ENCODE measurements at regions not wholly inside any gene's neighbourhood (a gene's known extent, or its start where the extent isn't known, plus 50 kb on each side); places are given as distances from the start of the nearest gene placed in this dataset.

GRCh38 chr9:22278426-22278825 lies 168.2 kb upstream of the DMRTA1 start:
- Histone ChIP-seq H3K4me3 (ENCODE audit: low read length) (no peak overlapping the region), H3K27me3 (ENCODE audit: insufficient read depth, low read length, poor library complexity, severe bottlenecking) (no peaks in the 10 kb centered on the region), H3K27ac (ENCODE audit: low read depth, low read length) (no peak overlapping the region), H3K36me3 (ENCODE audit: insufficient read depth, low read length) (no peaks in the 10 kb centered on the region), H3K4me1 (ENCODE audit: insufficient read depth, low read length) (no peaks in the 10 kb centered on the region), H3K9me3 (ENCODE audit: low read length) (no peaks in the 10 kb centered on the region)
- POLR2A ChIA-PET = no interaction called here
- Mint-ChIP-seq H3K27me3 (peaks cover 1 to 3% of the 10 kb centered on the region in 2 donors), H3K4me1 (no peaks in the 10 kb centered on the region), H3K36me3 (no peaks in the 10 kb centered on the region), H3K27ac (no peak overlapping the region), H3K9me3 (peaks cover 0 to under 1% (median 0%) of the 10 kb centered on the region in 5 donors), H3K4me3 (no peak overlapping the region)
- no peak for DNase-seq
- CTCF ChIA-PET = no interaction called here

DNA sequence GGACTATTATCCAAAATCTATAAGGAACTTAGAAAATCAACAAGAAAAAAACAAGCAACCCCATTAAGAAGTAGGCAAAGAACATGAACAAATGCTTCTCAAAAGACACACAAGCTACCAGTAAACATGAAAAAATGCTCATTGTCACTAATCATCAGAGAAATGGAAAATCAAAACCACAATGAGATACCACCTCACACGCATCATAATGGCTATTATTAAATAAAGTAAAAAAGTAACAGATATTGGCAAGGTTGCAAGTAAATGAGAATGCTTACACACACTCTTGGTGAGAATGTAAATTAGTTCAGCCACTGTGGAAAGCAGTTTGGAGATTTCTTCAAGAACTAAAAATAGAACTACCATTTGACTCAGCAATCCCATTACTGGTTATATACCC lies 167.0 kb upstream of the DMRTA1 start:
- no peak overlapping the region for H3K27ac ChIP-seq (ENCODE audit: low read depth, low read length)
- H3K27me3 ChIP-seq (ENCODE audit: insufficient read depth, low read length, poor library complexity, severe bottlenecking) = no peaks in the 10 kb centered on the region
- H3K4me1 ChIP-seq (ENCODE audit: insufficient read depth, low read length) = no peaks in the 10 kb centered on the region
- Mint-ChIP-seq H3K27me3 (peaks cover 0 to 3% of the 10 kb centered on the region in 2 donors), H3K27ac (no peak overlapping the region), H3K9me3 (no peaks in the 10 kb centered on the region), H3K36me3 (no peaks in the 10 kb centered on the region), H3K4me3 (no peak overlapping the region), H3K4me1 (no peaks in the 10 kb centered on the region)
- ChIA-PET CTCF (no interaction called here), POLR2A (no interaction called here)
- no peaks in the 10 kb centered on the region for H3K9me3 ChIP-seq (ENCODE audit: low read length)
- DNase-seq = no peak
- no peak overlapping the region for H3K4me3 ChIP-seq (ENCODE audit: low read length)
- H3K36me3 ChIP-seq (ENCODE audit: insufficient read depth, low read length) = no peaks in the 10 kb centered on the region

- H3K27ac Mint-ChIP-seq = no peak overlapping the region
- Histone ChIP-seq H3K4me1 (ENCODE audit: insufficient read depth, low read length) (no peaks in the 10 kb centered on the region), H3K36me3 (ENCODE audit: insufficient read depth, low read length) (no peaks in the 10 kb centered on the region), H3K27me3 (ENCODE audit: insufficient read depth, low read length, poor library complexity, severe bottlenecking) (no peaks in the 10 kb centered on the region), H3K9me3 (ENCODE audit: low read length) (no peaks in the 10 kb centered on the region), H3K27ac (ENCODE audit: low read depth, low read length) (no peak overlapping the region), H3K4me3 (ENCODE audit: low read length) (no peak overlapping the region)
- DNase-seq = no peak
- peaks cover 0 to 3% of the 10 kb centered on the region in 2 donors for H3K27me3 Mint-ChIP-seq
- H3K9me3 Mint-ChIP-seq = no peaks in the 10 kb centered on the region
- H3K36me3 Mint-ChIP-seq = no peaks in the 10 kb centered on the region
- no peak overlapping the region for H3K4me3 Mint-ChIP-seq
- ChIA-PET CTCF (no interaction called here), POLR2A (no interaction called here)
- H3K4me1 Mint-ChIP-seq = no peaks in the 10 kb centered on the region
Observed at GRCh38 chr9:22285066-22285465, 161.6 kb upstream of the DMRTA1 start.

- no peak for DNase-seq
- Mint-ChIP-seq H3K27ac (no peak overlapping the region), H3K27me3 (peaks cover 0 to 3% of the 10 kb centered on the region in 2 donors), H3K4me3 (no peak overlapping the region), H3K36me3 (no peaks in the 10 kb centered on the region), H3K9me3 (no peaks in the 10 kb centered on the region), H3K4me1 (no peaks in the 10 kb centered on the region)
- ChIA-PET CTCF (no interaction called here), POLR2A (no interaction called here)
- no peaks in the 10 kb centered on the region for H3K9me3 ChIP-seq (ENCODE audit: low read length)
- H3K36me3 ChIP-seq (ENCODE audit: insufficient read depth, low read length) = no peaks in the 10 kb centered on the region
- H3K4me1 ChIP-seq (ENCODE audit: insufficient read depth, low read length) = no peaks in the 10 kb centered on the region
- no peaks in the 10 kb centered on the region for H3K27me3 ChIP-seq (ENCODE audit: insufficient read depth, low read length, poor library complexity, severe bottlenecking)
- no peak overlapping the region for H3K4me3 ChIP-seq (ENCODE audit: low read length)
- no peak overlapping the region for H3K27ac ChIP-seq (ENCODE audit: low read depth, low read length)
Observed at GRCh38 chr9:22286661-22287060, 160.0 kb upstream of the DMRTA1 start.

DNA sequence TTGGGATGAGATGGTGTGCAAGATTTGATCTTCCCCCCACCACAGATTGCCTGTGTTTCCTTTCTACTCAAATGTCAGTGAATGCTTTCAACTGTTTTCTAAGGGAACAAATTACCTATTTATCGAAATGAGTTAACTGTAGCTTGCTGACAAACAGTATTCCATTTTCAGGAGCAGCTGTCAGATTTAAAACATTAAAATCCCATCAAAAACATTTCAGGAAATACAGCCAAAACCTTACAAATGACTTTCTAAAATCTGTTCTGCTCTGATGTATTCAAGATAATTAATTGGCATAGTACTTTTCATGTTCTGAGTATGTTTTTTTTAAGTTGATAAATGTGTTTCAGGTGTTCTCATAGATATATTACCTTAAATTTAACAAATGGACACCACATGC lies 158.0 kb upstream of the DMRTA1 start:
- H3K27me3 ChIP-seq (ENCODE audit: insufficient read depth, low read length, poor library complexity, severe bottlenecking) = no peaks in the 10 kb centered on the region
- H3K36me3 Mint-ChIP-seq = no peaks in the 10 kb centered on the region
- H3K4me3 ChIP-seq (ENCODE audit: low read length) = no peak overlapping the region
- H3K4me3 Mint-ChIP-seq = no peak overlapping the region
- no peaks in the 10 kb centered on the region for H3K9me3 ChIP-seq (ENCODE audit: low read length)
- no peak overlapping the region for H3K27ac Mint-ChIP-seq
- peaks cover 0 to 6% of the 10 kb centered on the region in 2 donors for H3K27me3 Mint-ChIP-seq
- peaks cover 0 to 2% (median 0%) of the 10 kb centered on the region in 5 donors for H3K9me3 Mint-ChIP-seq
- H3K36me3 ChIP-seq (ENCODE audit: insufficient read depth, low read length) = no peaks in the 10 kb centered on the region
- DNase-seq = no peak
- no peaks in the 10 kb centered on the region for H3K4me1 Mint-ChIP-seq
- ChIA-PET CTCF (no interaction called here), POLR2A (no interaction called here)
- no peaks in the 10 kb centered on the region for H3K4me1 ChIP-seq (ENCODE audit: insufficient read depth, low read length)
- H3K27ac ChIP-seq (ENCODE audit: low read depth, low read length) = no peak overlapping the region

DNA sequence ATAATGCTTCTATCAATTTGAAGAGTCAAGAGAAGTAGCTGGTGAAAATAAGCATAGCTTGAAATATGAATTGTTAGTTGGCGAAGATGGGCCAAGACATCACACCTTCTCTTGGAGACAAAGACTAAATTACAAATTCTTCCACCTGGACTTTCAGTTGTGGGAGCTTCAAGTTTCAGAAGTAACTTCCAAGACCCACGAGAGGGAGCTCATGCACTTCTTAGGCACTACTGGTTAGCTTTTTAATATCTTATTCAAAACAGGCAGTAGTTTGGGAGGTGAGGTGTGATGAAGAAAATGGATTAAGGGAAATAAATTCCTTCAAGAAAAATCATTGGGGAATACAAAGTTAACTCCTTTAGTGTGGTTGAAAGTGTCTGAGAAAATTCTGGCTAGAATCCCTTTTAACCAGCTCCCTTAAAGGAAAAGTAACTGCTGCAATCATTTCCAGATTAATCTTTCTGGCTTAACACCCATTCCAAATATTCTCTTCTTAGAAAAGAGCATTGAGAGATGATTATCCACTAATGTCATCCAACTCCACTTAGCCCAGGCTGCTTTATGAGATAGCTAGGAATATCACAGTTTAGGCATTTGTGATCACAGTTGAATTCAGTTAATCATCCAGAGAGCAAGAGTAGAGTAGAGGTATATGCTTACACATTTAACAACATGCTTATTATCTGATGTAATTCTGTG lies 139.5 kb upstream of the DMRTA1 start:
- DNase-seq = no peak
- Mint-ChIP-seq H3K36me3 (no peaks in the 10 kb centered on the region), H3K4me1 (no peaks in the 10 kb centered on the region), H3K4me3 (no peak overlapping the region), H3K27me3 (peaks cover 4 to 14% of the 10 kb centered on the region in 2 donors), H3K27ac (no peak overlapping the region), H3K9me3 (no peaks in the 10 kb centered on the region)
- H3K27ac ChIP-seq (ENCODE audit: low read depth, low read length) = no peak overlapping the region
- no peaks in the 10 kb centered on the region for H3K36me3 ChIP-seq (ENCODE audit: insufficient read depth, low read length)
- H3K4me1 ChIP-seq (ENCODE audit: insufficient read depth, low read length) = no peaks in the 10 kb centered on the region
- POLR2A ChIA-PET = no interaction called here
- H3K9me3 ChIP-seq (ENCODE audit: low read length) = no peaks in the 10 kb centered on the region
- CTCF ChIA-PET = no interaction called here
- H3K4me3 ChIP-seq (ENCODE audit: low read length) = no peak overlapping the region
- no peaks in the 10 kb centered on the region for H3K27me3 ChIP-seq (ENCODE audit: insufficient read depth, low read length, poor library complexity, severe bottlenecking)

DNA sequence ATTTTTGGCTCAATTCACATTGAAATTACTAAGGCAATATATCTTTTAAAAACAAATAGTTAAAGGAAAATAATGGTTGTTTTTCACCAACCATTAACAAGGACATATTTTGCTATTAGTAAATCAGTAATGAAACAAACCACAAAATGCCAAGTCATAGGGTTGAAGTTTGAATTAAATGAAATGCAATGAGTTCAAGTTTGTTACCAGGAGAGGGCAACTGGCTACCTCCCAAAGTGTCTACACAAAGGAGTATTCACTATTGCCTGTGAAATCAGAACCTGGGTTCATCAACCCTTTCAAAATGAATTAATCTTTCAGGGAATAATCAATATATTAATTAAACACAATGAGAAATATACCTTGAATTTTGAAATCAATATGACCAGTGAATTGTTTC lies 138.4 kb upstream of the DMRTA1 start:
- Histone ChIP-seq H3K36me3 (ENCODE audit: insufficient read depth, low read length) (no peaks in the 10 kb centered on the region), H3K27me3 (ENCODE audit: insufficient read depth, low read length, poor library complexity, severe bottlenecking) (no peaks in the 10 kb centered on the region), H3K4me3 (ENCODE audit: low read length) (no peak overlapping the region), H3K4me1 (ENCODE audit: insufficient read depth, low read length) (no peaks in the 10 kb centered on the region), H3K27ac (ENCODE audit: low read depth, low read length) (no peak overlapping the region), H3K9me3 (ENCODE audit: low read length) (no peaks in the 10 kb centered on the region)
- H3K27ac Mint-ChIP-seq = no peak overlapping the region
- POLR2A ChIA-PET = no interaction called here
- peaks cover 4 to 9% of the 10 kb centered on the region in 2 donors for H3K27me3 Mint-ChIP-seq
- no peaks in the 10 kb centered on the region for H3K36me3 Mint-ChIP-seq
- DNase-seq = no peak
- H3K9me3 Mint-ChIP-seq = no peaks in the 10 kb centered on the region
- no peak overlapping the region for H3K4me3 Mint-ChIP-seq
- H3K4me1 Mint-ChIP-seq = no peaks in the 10 kb centered on the region
- CTCF ChIA-PET = no interaction called here

GRCh38 chr9:22316645-22317044 lies 130.0 kb upstream of the DMRTA1 start:
- Mint-ChIP-seq H3K9me3 (peaks cover 6 to 16% (median 12%) of the 10 kb centered on the region in 5 donors), H3K4me1 (no peaks in the 10 kb centered on the region), H3K4me3 (no peak overlapping the region), H3K27me3 (peaks cover 4% of the 10 kb centered on the region in 2 donors), H3K27ac (no peak overlapping the region), H3K36me3 (no peaks in the 10 kb centered on the region)
- H3K27me3 ChIP-seq (ENCODE audit: insufficient read depth, low read length, poor library complexity, severe bottlenecking) = no peaks in the 10 kb centered on the region
- no peaks in the 10 kb centered on the region for H3K4me1 ChIP-seq (ENCODE audit: insufficient read depth, low read length)
- H3K9me3 ChIP-seq (ENCODE audit: low read length) = no peaks in the 10 kb centered on the region
- ChIA-PET CTCF (no interaction called here), POLR2A (no interaction called here)
- DNase-seq = no peak
- H3K4me3 ChIP-seq (ENCODE audit: low read length) = no peak overlapping the region
- no peaks in the 10 kb centered on the region for H3K36me3 ChIP-seq (ENCODE audit: insufficient read depth, low read length)
- H3K27ac ChIP-seq (ENCODE audit: low read depth, low read length) = no peak overlapping the region

GRCh38 chr9:22331533-22331932 lies 115.1 kb upstream of the DMRTA1 start:
- Histone ChIP-seq H3K4me3 (ENCODE audit: low read length) (no peak overlapping the region), H3K27ac (ENCODE audit: low read depth, low read length) (no peak overlapping the region), H3K36me3 (ENCODE audit: insufficient read depth, low read length) (no peaks in the 10 kb centered on the region), H3K9me3 (ENCODE audit: low read length) (no peaks in the 10 kb centered on the region), H3K27me3 (ENCODE audit: insufficient read depth, low read length, poor library complexity, severe bottlenecking) (no peaks in the 10 kb centered on the region), H3K4me1 (ENCODE audit: insufficient read depth, low read length) (no peaks in the 10 kb centered on the region)
- ChIA-PET CTCF (no interaction called here), POLR2A (no interaction called here)
- Mint-ChIP-seq H3K4me3 (no peak overlapping the region), H3K9me3 (peaks cover 0 to 5% (median 2%) of the 10 kb centered on the region in 5 donors), H3K27ac (no peak overlapping the region), H3K27me3 (no peaks in the 10 kb centered on the region), H3K36me3 (no peaks in the 10 kb centered on the region), H3K4me1 (no peaks in the 10 kb centered on the region)
- DNase-seq = no peak
